ENCODE measurements at regions not wholly inside any gene's neighbourhood (a gene's known extent, or its start where the extent isn't known, plus 50 kb on each side); places are given as distances from the start of the nearest gene placed in this dataset.

DNA sequence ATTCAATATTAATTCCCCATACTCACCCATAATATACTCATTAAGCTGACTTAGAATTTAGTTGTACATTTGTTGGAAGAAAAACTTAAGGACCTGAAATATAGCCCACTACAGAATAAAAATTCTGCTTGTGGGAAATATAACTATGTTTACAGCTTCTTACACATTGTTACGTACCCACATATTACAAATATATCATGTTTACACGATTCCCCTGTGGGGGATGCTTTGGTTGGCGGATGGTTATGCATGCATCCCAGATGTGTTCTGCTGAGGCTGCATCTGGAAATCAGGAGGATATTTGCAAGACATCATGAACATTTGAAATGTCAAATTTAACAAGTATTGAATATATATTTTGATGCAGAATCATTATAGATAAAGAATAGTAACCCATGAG is 79.5 kb upstream of the KL start:
- TF ChIP-seq, protein P1, sequence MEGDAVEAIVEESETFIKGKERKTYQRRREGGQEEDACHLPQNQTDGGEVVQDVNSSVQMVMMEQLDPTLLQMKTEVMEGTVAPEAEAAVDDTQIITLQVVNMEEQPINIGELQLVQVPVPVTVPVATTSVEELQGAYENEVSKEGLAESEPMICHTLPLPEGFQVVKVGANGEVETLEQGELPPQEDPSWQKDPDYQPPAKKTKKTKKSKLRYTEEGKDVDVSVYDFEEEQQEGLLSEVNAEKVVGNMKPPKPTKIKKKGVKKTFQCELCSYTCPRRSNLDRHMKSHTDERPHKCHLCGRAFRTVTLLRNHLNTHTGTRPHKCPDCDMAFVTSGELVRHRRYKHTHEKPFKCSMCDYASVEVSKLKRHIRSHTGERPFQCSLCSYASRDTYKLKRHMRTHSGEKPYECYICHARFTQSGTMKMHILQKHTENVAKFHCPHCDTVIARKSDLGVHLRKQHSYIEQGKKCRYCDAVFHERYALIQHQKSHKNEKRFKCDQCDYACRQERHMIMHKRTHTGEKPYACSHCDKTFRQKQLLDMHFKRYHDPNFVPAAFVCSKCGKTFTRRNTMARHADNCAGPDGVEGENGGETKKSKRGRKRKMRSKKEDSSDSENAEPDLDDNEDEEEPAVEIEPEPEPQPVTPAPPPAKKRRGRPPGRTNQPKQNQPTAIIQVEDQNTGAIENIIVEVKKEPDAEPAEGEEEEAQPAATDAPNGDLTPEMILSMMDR (conservative IDR thresholded peaks at IDR 0.05; ENCODE audit: low read length): no peak
- TF ChIP-seq EZH2phosphoT487 (IDR thresholded peaks at IDR 0.05; ENCODE audit: borderline replicate concordance, low read depth, low read length): no peak

All from OCI-LY7 (cell line).